ES-I3 (cell line): ENCODE measurements at regions not wholly inside any gene's neighbourhood (a gene's known extent, or its start where the extent isn't known, plus 50 kb on each side); places are given as distances from the start of the nearest gene placed in this dataset.

Source experiments
- H3K36me3 ChIP-seq: 2 replicates; pipeline ENCODE4 v1.6.1; 2013; ENCODE audit warnings: mild to moderate bottlenecking, low read length, control low read depth, moderate library complexity; ENCODE audit not compliant: insufficient read depth
- H3K4me1 ChIP-seq: 2 replicates; pipeline ENCODE4 v1.6.1; 2013; ENCODE audit warnings: mild to moderate bottlenecking, control low read depth, low read length; ENCODE audit not compliant: insufficient read depth
- H3K9ac ChIP-seq: 2 replicates; pipeline ENCODE4 v1.6.1; 2013; ENCODE audit warnings: low read depth, mild to moderate bottlenecking, low read length, moderate library complexity
- H3K9me3 ChIP-seq: 2 replicates; pipeline ENCODE4 v1.6.1; 2013; ENCODE audit warnings: mild to moderate bottlenecking, low read length, moderate library complexity; ENCODE audit not compliant: control insufficient read depth, insufficient read depth

- H3K9me3 ChIP-seq: 0 out of 2 replicates have a peak, but pooled peaks cover 3% of the 10 kb centered on the region
- H3K36me3 ChIP-seq: no peaks in the 10 kb centered on the region
- H3K4me1 ChIP-seq: no peaks in the 10 kb centered on the region
- H3K9ac ChIP-seq: no peak overlapping the region
These were observed 185.4 kb upstream of the DLGAP1 start for GRCh38 chr18:4640349-4641012.

- no peaks in the 10 kb centered on the region for H3K36me3 ChIP-seq
- H3K4me1 ChIP-seq: no peaks in the 10 kb centered on the region
- H3K9me3 ChIP-seq: 0 out of 2 replicates have a peak, but pooled peaks cover 3% of the 10 kb centered on the region
- no peak overlapping the region for H3K9ac ChIP-seq
These were observed 184.7 kb upstream of the DLGAP1 start for GRCh38 chr18:4639628-4640310.

GRCh38 chr18:4638680-4639079 is 183.6 kb upstream of the DLGAP1 start:
- Histone ChIP-seq H3K9me3 (0 out of 2 replicates have a peak, but pooled peaks cover 3% of the 10 kb centered on the region), H3K9ac (no peak overlapping the region), H3K36me3 (no peaks in the 10 kb centered on the region), H3K4me1 (no peaks in the 10 kb centered on the region)

- H3K36me3 ChIP-seq: no peaks in the 10 kb centered on the region
- H3K9me3 ChIP-seq: 0 out of 2 replicates have a peak, but pooled peaks cover 3% of the 10 kb centered on the region
- H3K4me1 ChIP-seq: no peaks in the 10 kb centered on the region
- no peak overlapping the region for H3K9ac ChIP-seq
These were observed 182.8 kb upstream of the DLGAP1 start for GRCh38 chr18:4637876-4638275.

- Histone ChIP-seq H3K9me3 (no peaks in the 10 kb centered on the region), H3K4me1 (no peaks in the 10 kb centered on the region), H3K36me3 (no peaks in the 10 kb centered on the region), H3K9ac (no peak overlapping the region)
These were observed 181.9 kb upstream of the DLGAP1 start for GRCh38 chr18:4636967-4637366.

GRCh38 chr18:4631239-4631638 is 176.1 kb upstream of the DLGAP1 start:
- Histone ChIP-seq H3K36me3 (no peaks in the 10 kb centered on the region), H3K9me3 (no peaks in the 10 kb centered on the region), H3K9ac (no peak overlapping the region), H3K4me1 (no peaks in the 10 kb centered on the region)

- Histone ChIP-seq H3K4me1 (peaks cover 5% of the 10 kb centered on the region), H3K9me3 (no peaks in the 10 kb centered on the region), H3K9ac (no peak overlapping the region), H3K36me3 (no peaks in the 10 kb centered on the region)
These were observed 150.1 kb upstream of the DLGAP1 start for GRCh38 chr18:4605212-4605611.

- Histone ChIP-seq H3K9ac (no peak overlapping the region), H3K4me1 (peaks cover 5% of the 10 kb centered on the region), H3K36me3 (no peaks in the 10 kb centered on the region), H3K9me3 (no peaks in the 10 kb centered on the region)
These were observed 148.8 kb upstream of the DLGAP1 start for GRCh38 chr18:4603955-4604354.

GRCh38 chr18:4599312-4599711 is 144.2 kb upstream of the DLGAP1 start:
- peaks cover 3% of the 10 kb centered on the region for H3K4me1 ChIP-seq
- H3K36me3 ChIP-seq: no peaks in the 10 kb centered on the region
- no peak overlapping the region for H3K9ac ChIP-seq
- no peaks in the 10 kb centered on the region for H3K9me3 ChIP-seq

- H3K36me3 ChIP-seq: no peaks in the 10 kb centered on the region
- H3K9me3 ChIP-seq: no peaks in the 10 kb centered on the region
- no peak overlapping the region for H3K9ac ChIP-seq
- H3K4me1 ChIP-seq: no peaks in the 10 kb centered on the region
These were observed 142.2 kb upstream of the DLGAP1 start for GRCh38 chr18:4597301-4597700.

GRCh38 chr18:4593895-4594294 is 138.8 kb upstream of the DLGAP1 start:
- peaks cover 4% of the 10 kb centered on the region for H3K4me1 ChIP-seq
- no peaks in the 10 kb centered on the region for H3K9me3 ChIP-seq
- no peak overlapping the region for H3K9ac ChIP-seq
- no peaks in the 10 kb centered on the region for H3K36me3 ChIP-seq

GRCh38 chr18:4593459-4593858 is 138.4 kb upstream of the DLGAP1 start:
- Histone ChIP-seq H3K9ac (no peak overlapping the region), H3K9me3 (no peaks in the 10 kb centered on the region), H3K4me1 (peaks cover 6% of the 10 kb centered on the region), H3K36me3 (no peaks in the 10 kb centered on the region)

- H3K9ac ChIP-seq: no peak overlapping the region
- peaks cover 14% of the 10 kb centered on the region for H3K4me1 ChIP-seq
- H3K9me3 ChIP-seq: no peaks in the 10 kb centered on the region
- H3K36me3 ChIP-seq: no peaks in the 10 kb centered on the region
These were observed 134.1 kb upstream of the DLGAP1 start for GRCh38 chr18:4589056-4589800.

GRCh38 chr18:4587204-4587603 is 132.1 kb upstream of the DLGAP1 start:
- Histone ChIP-seq H3K9me3 (no peaks in the 10 kb centered on the region), H3K4me1 (peaks cover 14% of the 10 kb centered on the region), H3K9ac (no peak overlapping the region), H3K36me3 (no peaks in the 10 kb centered on the region)

GRCh38 chr18:4586731-4587130 is 131.6 kb upstream of the DLGAP1 start:
- Histone ChIP-seq H3K9me3 (no peaks in the 10 kb centered on the region), H3K4me1 (peaks cover 14% of the 10 kb centered on the region), H3K9ac (no peak overlapping the region), H3K36me3 (no peaks in the 10 kb centered on the region)
